Testis (tissue), 2 donors: ENCODE measurements at regions not wholly inside any gene's neighbourhood (a gene's known extent, or its start where the extent isn't known, plus 50 kb on each side); places are given as distances from the start of the nearest gene placed in this dataset.

Experiments used
- DNase-seq: peaks from one replicate; pipeline ENCODE4 v3.0.0-alpha.2; 2019
- H3K27ac ChIP-seq, 2 donors: fragments of 200-600 bp; sonication (generic); one replicate each; pipeline ENCODE4 v1.5.1; 2019
- H3K27me3 ChIP-seq: fragments of 200-600 bp; sonication (generic); one replicate; pipeline ENCODE4 v1.5.1; 2019
- H3K36me3 ChIP-seq: fragments of 200-600 bp; sonication (generic); one replicate; pipeline ENCODE4 v1.5.1; 2017; ENCODE audit warnings: low read depth; ENCODE audit errors: missing control alignments
- H3K4me1 ChIP-seq: fragments of 200-600 bp; sonication (generic); one replicate; pipeline ENCODE4 v1.5.1; 2019
- H3K4me3 ChIP-seq, 2 donors: fragments of 200-600 bp; sonication (generic); one replicate each; pipeline ENCODE4 v1.5.1; 2017 to 2019
- H3K9me3 ChIP-seq: fragments of 200-600 bp; sonication (generic); one replicate; pipeline ENCODE4 v1.5.1; 2017
- CTCF ChIP-seq, 3 experiments: fragments of 450-650 bp in 2 of 3; fragments of 200-600 bp in 1 of 3; sonication (generic) in 1 of 3; IDR thresholded peaks; one replicate each; pipeline ENCODE4 v1.5.1; 2016 to 2019; ENCODE audit warnings: antibody characterized with exemption in 3 of 3, mild to moderate bottlenecking in 2 of 3, moderate library complexity in 1 of 3
- POLR2A ChIP-seq: fragments of 450-650 bp; IDR thresholded peaks from one replicate; pipeline ENCODE4 v1.6.1; 2017; ENCODE audit warnings: antibody characterized with exemption, mild to moderate bottlenecking, moderate library complexity
- WGBS, 2 donors: methylation state at CpG; one replicate each; pipeline ENCODE4 v1.1.5; 2018; 5-methylcytosine and 5-hydroxymethylcytosine counted together
- intact Hi-C: fragments of 100-400 bp; cut with DNase I; formaldehyde crosslinking; loops from one replicate; pipeline ENCODE4 v1.15.1; 2023; ENCODE audit warnings: low total_unique reads

GRCh38 chr18:34976899-34977837 lies 64.0 kb upstream of the MAPRE2 start:
- 0% methylated on average over 7 to 43 of the region's 82 CpGs for WGBS, 2 donors
- H3K27me3 ChIP-seq = no peaks in the 10 kb centered on the region

GRCh38 chr18:34977838-34978532 lies 63.2 kb upstream of the MAPRE2 start:
- Histone ChIP-seq H3K4me1 (peaks cover 14% of the 10 kb centered on the region), H3K36me3 (no peaks in the 10 kb centered on the region), H3K27ac (no peak overlapping the region), H3K4me3 (peak overlapping the region; percentile 2 to 68), H3K9me3 (no peaks in the 10 kb centered on the region), H3K27me3 (no peaks in the 10 kb centered on the region)
- intact Hi-C loops = no loop called here
- WGBS, 2 donors = 1% methylated on average over 30 to 35 of the region's 35 CpGs
- DNase-seq = no peak
- TF ChIP-seq POLR2A = no peak
- TF ChIP-seq CTCF (IDR thresholded peaks at IDR 0.05) = no peak

More at GRCh38 chr18:34976899-34977837, 64.0 kb upstream of the MAPRE2 start:
- DNase-seq = peak; percentile 63
- H3K9me3 ChIP-seq = no peaks in the 10 kb centered on the region
- peak overlapping the region; percentile 60 to 68 for H3K4me3 ChIP-seq
- H3K4me1 ChIP-seq = peaks cover 14% of the 10 kb centered on the region
- intact Hi-C loops = no loop called here
- H3K36me3 ChIP-seq = no peaks in the 10 kb centered on the region
- TF ChIP-seq POLR2A = no peak
- no peak for TF ChIP-seq CTCF (IDR thresholded peaks at IDR 0.05)
- no peak overlapping the region for H3K27ac ChIP-seq

- no peak for DNase-seq
- intact Hi-C loops = no loop called here
- Histone ChIP-seq H3K36me3 (no peaks in the 10 kb centered on the region), H3K9me3 (no peaks in the 10 kb centered on the region), H3K4me1 (peaks cover 14% of the 10 kb centered on the region), H3K4me3 (peak overlapping the region; percentile 2 to 68), H3K27ac (no peak overlapping the region), H3K27me3 (no peaks in the 10 kb centered on the region)
- 0 to 3% methylated on average over 5 of the region's 5 CpGs for WGBS, 2 donors
- no peak for TF ChIP-seq CTCF (IDR thresholded peaks at IDR 0.05)
- no peak for TF ChIP-seq POLR2A
Observed at GRCh38 chr18:34978533-34978893, 62.7 kb upstream of the MAPRE2 start.

DNA sequence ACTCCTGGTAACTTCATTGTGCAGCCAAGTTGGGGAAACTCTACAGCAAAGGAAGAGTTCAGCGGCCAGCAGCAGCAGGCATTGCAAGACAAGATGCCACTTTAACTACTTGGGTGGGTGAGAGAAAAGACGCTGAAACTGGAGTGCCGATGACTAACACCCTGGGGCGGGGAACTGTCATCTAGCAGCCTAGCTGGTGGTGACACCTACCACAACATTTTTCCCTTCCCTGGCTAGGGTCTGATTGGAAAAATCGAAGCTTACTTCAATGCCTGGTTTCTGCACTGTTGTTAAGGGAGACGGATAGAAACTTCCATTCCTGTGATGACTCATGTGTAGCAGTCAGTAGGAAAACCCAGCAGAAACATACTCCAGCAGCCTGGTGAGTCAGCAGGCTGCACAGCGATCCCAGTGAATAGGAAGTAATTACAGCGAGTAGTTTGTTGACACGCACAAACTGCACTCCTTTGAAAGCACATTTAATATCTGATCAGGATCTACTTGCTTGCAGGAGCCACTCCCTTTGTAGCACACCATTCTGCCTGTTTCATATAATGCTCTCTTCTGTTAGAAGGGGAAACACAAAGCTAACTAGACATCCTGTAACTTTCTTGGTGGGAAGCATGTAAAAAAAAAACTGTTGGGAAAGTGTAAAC lies 62.1 kb upstream of the MAPRE2 start:
- Histone ChIP-seq H3K36me3 (no peaks in the 10 kb centered on the region), H3K9me3 (no peaks in the 10 kb centered on the region), H3K4me3 (no peak overlapping the region), H3K27ac (peak overlapping the region in 1 of 2 donors; percentile 17), H3K4me1 (peaks cover 14% of the 10 kb centered on the region), H3K27me3 (no peaks in the 10 kb centered on the region)
- TF ChIP-seq POLR2A (no peak), CTCF (IDR thresholded peaks at IDR 0.05) (no peak)
- DNase-seq = peak; percentile 47
- 1 to 2% methylated on average over 9 of the region's 9 CpGs for WGBS, 2 donors
- intact Hi-C loops = no loop called here
